ENCODE measurements at regions not wholly inside any gene's neighbourhood (a gene's known extent, or its start where the extent isn't known, plus 50 kb on each side); places are given as distances from the start of the nearest gene placed in this dataset.
"Not testable (repeated sequence)": the region's sequence is repeated elsewhere in the genome, so short reads cannot be mapped to it uniquely, and the experiment has no call there.

GRCh38 chr22:48779661-48780596 is 1047.7 kb downstream of the BRD1 start:
- no peak for DNase-seq (ENCODE audit: low read depth)

- no peak for DNase-seq (ENCODE audit: low read depth)
Observed at GRCh38 chr22:48779211-48779643, 1048.4 kb downstream of the BRD1 start.

- DNase-seq (ENCODE audit: low read depth), result no peak
Observed at GRCh38 chr22:48778308-48779195, 1049.1 kb downstream of the BRD1 start.

- no peak for DNase-seq (ENCODE audit: low read depth)
Observed at GRCh38 chr22:48772286-48772907, 1055.3 kb downstream of the BRD1 start.

GRCh38 chr22:48765595-48765994 is 1062.1 kb downstream of the BRD1 start:
- no peak for DNase-seq (ENCODE audit: low read depth)

GRCh38 chr22:48761546-48761945 is 1066.1 kb downstream of the BRD1 start:
- DNase-seq (ENCODE audit: low read depth), result no peak

GRCh38 chr22:48760481-48761390 is 1066.9 kb downstream of the BRD1 start:
- no peak for DNase-seq (ENCODE audit: low read depth)

GRCh38 chr22:48758881-48759875 is 1068.5 kb downstream of the BRD1 start:
- DNase-seq (ENCODE audit: low read depth), result no peak

GRCh38 chr22:48757985-48758561 is 1069.6 kb downstream of the BRD1 start:
- no peak for DNase-seq (ENCODE audit: low read depth)

- no peak for DNase-seq (ENCODE audit: low read depth)
Observed at GRCh38 chr22:48757581-48757980, 1070.1 kb downstream of the BRD1 start.

GRCh38 chr22:48757135-48757534 is 1070.5 kb downstream of the BRD1 start:
- not testable (repeated sequence) for DNase-seq (ENCODE audit: low read depth)

- no peak for DNase-seq (ENCODE audit: low read depth)
Observed at GRCh38 chr22:48756146-48757111, 1071.2 kb downstream of the BRD1 start.

GRCh38 chr22:48755059-48755949 is 1072.4 kb downstream of the BRD1 start:
- DNase-seq (ENCODE audit: low read depth), result no peak

- no peak for DNase-seq (ENCODE audit: low read depth)
Observed at GRCh38 chr22:48754611-48755058, 1073.0 kb downstream of the BRD1 start.

- no peak for DNase-seq (ENCODE audit: low read depth)
Observed at GRCh38 chr22:48753752-48754517, 1073.7 kb downstream of the BRD1 start.

GRCh38 chr22:48753381-48753730 is 1074.3 kb downstream of the BRD1 start:
- no peak for DNase-seq (ENCODE audit: low read depth)
